ENCODE measurements at regions not wholly inside any gene's neighbourhood (a gene's known extent, or its start where the extent isn't known, plus 50 kb on each side); places are given as distances from the start of the nearest gene placed in this dataset.

DNA sequence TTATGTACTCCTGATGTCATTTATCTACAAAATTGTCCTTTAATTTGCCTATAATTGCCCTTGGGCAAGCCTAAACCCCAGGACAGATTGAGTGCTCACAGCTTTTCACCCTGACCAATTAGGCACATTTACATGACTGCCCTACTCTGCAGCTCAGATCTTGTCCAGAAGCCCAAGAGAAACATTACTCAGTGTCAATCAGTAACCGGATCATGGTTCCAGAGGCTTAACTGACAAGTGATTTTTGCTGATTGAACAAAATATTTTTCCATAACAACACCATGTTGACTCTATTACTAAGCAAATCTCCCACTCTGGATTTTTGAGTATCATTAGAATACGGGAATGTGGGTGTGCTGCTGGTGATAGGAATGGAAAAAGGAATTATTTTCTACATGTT lies 465.4 kb upstream of the TNP1 start:
- TF ChIP-seq, protein P1, sequence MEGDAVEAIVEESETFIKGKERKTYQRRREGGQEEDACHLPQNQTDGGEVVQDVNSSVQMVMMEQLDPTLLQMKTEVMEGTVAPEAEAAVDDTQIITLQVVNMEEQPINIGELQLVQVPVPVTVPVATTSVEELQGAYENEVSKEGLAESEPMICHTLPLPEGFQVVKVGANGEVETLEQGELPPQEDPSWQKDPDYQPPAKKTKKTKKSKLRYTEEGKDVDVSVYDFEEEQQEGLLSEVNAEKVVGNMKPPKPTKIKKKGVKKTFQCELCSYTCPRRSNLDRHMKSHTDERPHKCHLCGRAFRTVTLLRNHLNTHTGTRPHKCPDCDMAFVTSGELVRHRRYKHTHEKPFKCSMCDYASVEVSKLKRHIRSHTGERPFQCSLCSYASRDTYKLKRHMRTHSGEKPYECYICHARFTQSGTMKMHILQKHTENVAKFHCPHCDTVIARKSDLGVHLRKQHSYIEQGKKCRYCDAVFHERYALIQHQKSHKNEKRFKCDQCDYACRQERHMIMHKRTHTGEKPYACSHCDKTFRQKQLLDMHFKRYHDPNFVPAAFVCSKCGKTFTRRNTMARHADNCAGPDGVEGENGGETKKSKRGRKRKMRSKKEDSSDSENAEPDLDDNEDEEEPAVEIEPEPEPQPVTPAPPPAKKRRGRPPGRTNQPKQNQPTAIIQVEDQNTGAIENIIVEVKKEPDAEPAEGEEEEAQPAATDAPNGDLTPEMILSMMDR (IDR thresholded peaks at IDR 0.05), result no peak
- no peak for TF ChIP-seq POLR2A (IDR thresholded peaks at IDR 0.05)

All from uterus (tissue), 2 donors.